ENCODE measurements at regions not wholly inside any gene's neighbourhood (a gene's known extent, or its start where the extent isn't known, plus 50 kb on each side); places are given as distances from the start of the nearest gene placed in this dataset.

GRCh38 chr9:13487936-13488335 is 208.4 kb upstream of the MPDZ start (continued):
- no peak for TF ChIP-seq TFCP2L1 (CRISPR knock-in tag; IDR thresholded peaks at IDR 0.05)

- H3K4me3 ChIP-seq: no peak overlapping the region
- no peaks in the 10 kb centered on the region for H3K9me3 ChIP-seq
- FAIRE-seq (no peak), ATAC-seq (no peak), DNase-seq (ENCODE audit: low read depth in 1 of 2, low spot score in 1 of 2) (no peak)
- CTCF ChIA-PET: no interaction called here
- POLR2A ChIA-PET: no interaction called here
- H3K4me2 ChIP-seq: no peak overlapping the region
- H3K4me1 ChIP-seq: no peaks in the 10 kb centered on the region
- no peak overlapping the region for H3K27ac ChIP-seq
- 2% methylated on average over 2 of the region's 2 CpGs for WGBS (ENCODE audit: missing lambda C conversion rate)
- TF ChIP-seq JUNB (IDR thresholded peaks at IDR 0.05): no peak
- TF ChIP-seq POLR2A (IDR thresholded peaks at IDR 0.05; ENCODE audit: low read length): no peak
- TF ChIP-seq ZNF302 (CRISPR knock-in tag; IDR thresholded peaks at IDR 0.05): no peak
- no peak for TF ChIP-seq RAD21 (conservative IDR thresholded peaks at IDR 0.05 in 1 of 2, IDR thresholded peaks at IDR 0.05 in 1 of 2)
- no peak for TF ChIP-seq CHD4 (IDR thresholded peaks at IDR 0.05; ENCODE audit: borderline replicate concordance)
- no peak for TF ChIP-seq CBX8 (IDR thresholded peaks at IDR 0.05)
- TF ChIP-seq POLR2AphosphoS2 (conservative IDR thresholded peaks at IDR 0.05; ENCODE audit: low read length): no peak
- no peak for TF ChIP-seq EHMT2 (IDR thresholded peaks at IDR 0.05; ENCODE audit: low read depth)
- TF ChIP-seq ELK1 (IDR thresholded peaks at IDR 0.05; ENCODE audit: low read depth, low read length): no peak
- no peak for TF ChIP-seq MAFK (IDR thresholded peaks at IDR 0.05; ENCODE audit: partially characterized antibody)
- TF ChIP-seq, protein P1, sequence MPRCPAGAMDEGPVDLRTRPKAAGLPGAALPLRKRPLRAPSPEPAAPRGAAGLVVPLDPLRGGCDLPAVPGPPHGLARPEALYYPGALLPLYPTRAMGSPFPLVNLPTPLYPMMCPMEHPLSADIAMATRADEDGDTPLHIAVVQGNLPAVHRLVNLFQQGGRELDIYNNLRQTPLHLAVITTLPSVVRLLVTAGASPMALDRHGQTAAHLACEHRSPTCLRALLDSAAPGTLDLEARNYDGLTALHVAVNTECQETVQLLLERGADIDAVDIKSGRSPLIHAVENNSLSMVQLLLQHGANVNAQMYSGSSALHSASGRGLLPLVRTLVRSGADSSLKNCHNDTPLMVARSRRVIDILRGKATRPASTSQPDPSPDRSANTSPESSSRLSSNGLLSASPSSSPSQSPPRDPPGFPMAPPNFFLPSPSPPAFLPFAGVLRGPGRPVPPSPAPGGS (IDR thresholded peaks at IDR 0.05): no peak
- no peak for TF ChIP-seq SMC3 (IDR thresholded peaks at IDR 0.05)
- no peak for TF ChIP-seq TFCP2L1 (CRISPR knock-in tag; IDR thresholded peaks at IDR 0.05)
- TF ChIP-seq HMGXB4 (CRISPR knock-in tag; IDR thresholded peaks at IDR 0.05; ENCODE audit: borderline replicate concordance): no peak
- no peak for TF ChIP-seq SREBF2 (IDR thresholded peaks at IDR 0.05)
- no peak for TF ChIP-seq CBX2 (IDR thresholded peaks at IDR 0.05; ENCODE audit: borderline replicate concordance, low read depth)
- TF ChIP-seq HEYL (CRISPR knock-in tag; IDR thresholded peaks at IDR 0.05): no peak
Observed at GRCh38 chr9:13487498-13487897, 208.0 kb upstream of the MPDZ start.

- 29% methylated on average over 5 of the region's 5 CpGs for WGBS (ENCODE audit: missing lambda C conversion rate)
- CTCF ChIA-PET: interaction anchor here (0.6 kb wide), 1 partner anchor 50 kb away, joined by 4 read pairs; no protein-coding TSS in a partner anchor
- DNase-seq (ENCODE audit: low read depth in 1 of 2, low spot score in 1 of 2) (no peak), FAIRE-seq (no peak), ATAC-seq (no peak)
- Histone ChIP-seq H3K27ac (no peak overlapping the region), H3K9me3 (no peaks in the 10 kb centered on the region), H3K4me2 (no peak overlapping the region), H3K4me1 (no peaks in the 10 kb centered on the region), H3K4me3 (no peak overlapping the region)
- POLR2A ChIA-PET: no interaction called here
- TF ChIP-seq, protein P2, sequence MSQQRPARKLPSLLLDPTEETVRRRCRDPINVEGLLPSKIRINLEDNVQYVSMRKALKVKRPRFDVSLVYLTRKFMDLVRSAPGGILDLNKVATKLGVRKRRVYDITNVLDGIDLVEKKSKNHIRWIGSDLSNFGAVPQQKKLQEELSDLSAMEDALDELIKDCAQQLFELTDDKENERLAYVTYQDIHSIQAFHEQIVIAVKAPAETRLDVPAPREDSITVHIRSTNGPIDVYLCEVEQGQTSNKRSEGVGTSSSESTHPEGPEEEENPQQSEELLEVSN (IDR thresholded peaks at IDR 0.05; ENCODE audit: borderline replicate concordance, low read depth): no peak
- TF ChIP-seq EHMT2 (IDR thresholded peaks at IDR 0.05; ENCODE audit: low read depth) (no peak), ZSCAN20 (CRISPR knock-in tag; IDR thresholded peaks at IDR 0.05) (no peak), ATOH8 (CRISPR knock-in tag; IDR thresholded peaks at IDR 0.05; ENCODE audit: low read depth) (no peak), JUNB (IDR thresholded peaks at IDR 0.05) (no peak), EP300 (IDR thresholded peaks at IDR 0.05) (no peak), HOXB13 (CRISPR knock-in tag; IDR thresholded peaks at IDR 0.05; ENCODE audit: low read depth) (no peak), HOXB5 (CRISPR knock-in tag; IDR thresholded peaks at IDR 0.05) (no peak), RCOR1 (IDR thresholded peaks at IDR 0.05; ENCODE audit: low read depth, low read length) (no peak), GATA3 (IDR thresholded peaks at IDR 0.05; ENCODE audit: borderline replicate concordance) (no peak), NR3C1 (IDR thresholded peaks at IDR 0.05) (no peak), FOXS1 (CRISPR knock-in tag; IDR thresholded peaks at IDR 0.05) (no peak), SREBF2 (IDR thresholded peaks at IDR 0.05) (no peak), ZNF302 (CRISPR knock-in tag; IDR thresholded peaks at IDR 0.05) (no peak)
- TF ChIP-seq, protein P3, sequence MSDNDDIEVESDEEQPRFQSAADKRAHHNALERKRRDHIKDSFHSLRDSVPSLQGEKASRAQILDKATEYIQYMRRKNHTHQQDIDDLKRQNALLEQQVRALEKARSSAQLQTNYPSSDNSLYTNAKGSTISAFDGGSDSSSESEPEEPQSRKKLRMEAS (IDR thresholded peaks at IDR 0.05): no peak
- TF ChIP-seq, protein P4, sequence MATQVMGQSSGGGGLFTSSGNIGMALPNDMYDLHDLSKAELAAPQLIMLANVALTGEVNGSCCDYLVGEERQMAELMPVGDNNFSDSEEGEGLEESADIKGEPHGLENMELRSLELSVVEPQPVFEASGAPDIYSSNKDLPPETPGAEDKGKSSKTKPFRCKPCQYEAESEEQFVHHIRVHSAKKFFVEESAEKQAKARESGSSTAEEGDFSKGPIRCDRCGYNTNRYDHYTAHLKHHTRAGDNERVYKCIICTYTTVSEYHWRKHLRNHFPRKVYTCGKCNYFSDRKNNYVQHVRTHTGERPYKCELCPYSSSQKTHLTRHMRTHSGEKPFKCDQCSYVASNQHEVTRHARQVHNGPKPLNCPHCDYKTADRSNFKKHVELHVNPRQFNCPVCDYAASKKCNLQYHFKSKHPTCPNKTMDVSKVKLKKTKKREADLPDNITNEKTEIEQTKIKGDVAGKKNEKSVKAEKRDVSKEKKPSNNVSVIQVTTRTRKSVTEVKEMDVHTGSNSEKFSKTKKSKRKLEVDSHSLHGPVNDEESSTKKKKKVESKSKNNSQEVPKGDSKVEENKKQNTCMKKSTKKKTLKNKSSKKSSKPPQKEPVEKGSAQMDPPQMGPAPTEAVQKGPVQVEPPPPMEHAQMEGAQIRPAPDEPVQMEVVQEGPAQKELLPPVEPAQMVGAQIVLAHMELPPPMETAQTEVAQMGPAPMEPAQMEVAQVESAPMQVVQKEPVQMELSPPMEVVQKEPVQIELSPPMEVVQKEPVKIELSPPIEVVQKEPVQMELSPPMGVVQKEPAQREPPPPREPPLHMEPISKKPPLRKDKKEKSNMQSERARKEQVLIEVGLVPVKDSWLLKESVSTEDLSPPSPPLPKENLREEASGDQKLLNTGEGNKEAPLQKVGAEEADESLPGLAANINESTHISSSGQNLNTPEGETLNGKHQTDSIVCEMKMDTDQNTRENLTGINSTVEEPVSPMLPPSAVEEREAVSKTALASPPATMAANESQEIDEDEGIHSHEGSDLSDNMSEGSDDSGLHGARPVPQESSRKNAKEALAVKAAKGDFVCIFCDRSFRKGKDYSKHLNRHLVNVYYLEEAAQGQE (IDR thresholded peaks at IDR 0.05): no peak
Observed at GRCh38 chr9:13487071-13487470, 207.6 kb upstream of the MPDZ start.

Data from A549 (cell line).